Muscle layer of colon (tissue), 2 donors: ENCODE measurements at regions not wholly inside any gene's neighbourhood (a gene's known extent, or its start where the extent isn't known, plus 50 kb on each side); places are given as distances from the start of the nearest gene placed in this dataset.

ENCODE experiments used
- H3K27ac ChIP-seq: one replicate; pipeline ENCODE4 v1.7.0; 2013; ENCODE audit warnings: low read depth, mild to moderate bottlenecking, low read length, moderate library complexity
- H3K27me3 ChIP-seq, 2 donors: one replicate each; pipeline ENCODE4 v1.7.0; 2013; ENCODE audit warnings: low read length in 2 of 2, mild to moderate bottlenecking in 2 of 2; ENCODE audit not compliant: insufficient read depth in 2 of 2, control insufficient read depth in 1 of 2
- H3K36me3 ChIP-seq: one replicate; pipeline ENCODE4 v1.7.0; 2013; ENCODE audit warnings: mild to moderate bottlenecking, low read length; ENCODE audit not compliant: insufficient read depth
- H3K4me1 ChIP-seq: one replicate; pipeline ENCODE4 v1.7.0; 2013; ENCODE audit warnings: mild to moderate bottlenecking, low read length; ENCODE audit not compliant: insufficient read depth
- H3K4me3 ChIP-seq, 2 donors: one replicate each; pipeline ENCODE4 v1.7.0; 2013; ENCODE audit warnings: low read length in 2 of 2, low read depth in 1 of 2, mild to moderate bottlenecking in 1 of 2, moderate library complexity in 1 of 2
- H3K9ac ChIP-seq: one replicate; pipeline ENCODE4 v1.7.0; 2013; ENCODE audit warnings: low read length
- H3K9me3 ChIP-seq: one replicate; pipeline ENCODE4 v1.7.0; 2013; ENCODE audit warnings: mild to moderate bottlenecking, low read length
- donor health status: abdominal sarcoma.
- donor health status: Adenocarcinoma of cecum.

DNA sequence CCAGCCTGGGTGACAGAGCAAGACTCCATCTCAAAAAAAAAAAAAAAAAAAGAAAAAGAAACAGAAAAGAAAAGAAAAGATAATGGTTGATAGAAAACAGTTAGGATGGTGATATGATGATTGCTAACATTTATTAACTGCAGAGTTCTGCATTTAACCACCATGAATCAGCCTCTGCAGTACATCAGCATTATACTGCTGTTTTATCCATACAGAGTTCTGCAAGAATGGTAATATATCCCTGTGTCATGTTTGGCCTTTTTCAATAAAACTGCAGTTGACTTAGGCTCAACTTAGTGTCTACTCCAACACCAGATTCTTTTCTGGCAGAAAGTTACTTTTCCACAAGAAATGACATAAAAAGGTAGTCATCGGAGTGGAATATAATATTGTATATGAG is 62.6 kb downstream of the DUSP6 start:
- Histone ChIP-seq H3K4me3 (no peak overlapping the region), H3K27me3 (no peaks in the 10 kb centered on the region), H3K36me3 (no peaks in the 10 kb centered on the region), H3K27ac (no peak overlapping the region), H3K4me1 (no peaks in the 10 kb centered on the region), H3K9me3 (no peaks in the 10 kb centered on the region), H3K9ac (no peak overlapping the region)

GRCh38 chr12:89288959-89289358 is 63.3 kb downstream of the DUSP6 start:
- Histone ChIP-seq H3K9me3 (no peaks in the 10 kb centered on the region), H3K27ac (no peak overlapping the region), H3K4me1 (no peaks in the 10 kb centered on the region), H3K4me3 (no peak overlapping the region), H3K9ac (no peak overlapping the region), H3K27me3 (no peaks in the 10 kb centered on the region), H3K36me3 (no peaks in the 10 kb centered on the region)

DNA sequence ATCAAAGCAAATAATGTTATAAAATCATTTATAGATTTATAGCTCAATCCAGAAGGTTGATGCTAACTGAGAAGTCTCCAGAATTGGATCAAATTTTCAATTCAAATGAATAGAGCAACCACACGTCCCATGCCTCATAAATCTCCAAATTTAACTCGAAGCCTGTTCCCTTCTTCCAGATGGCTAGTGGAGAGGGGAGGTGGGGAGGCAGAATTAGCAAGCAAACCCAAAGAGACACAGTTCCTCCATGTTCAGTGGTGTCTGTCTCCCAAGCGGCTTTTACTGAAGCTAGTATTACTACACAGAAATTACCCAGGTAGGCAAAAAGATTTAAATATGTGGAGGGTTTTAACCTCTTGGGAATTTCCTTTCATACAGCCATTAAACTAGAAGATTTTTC is 65.8 kb downstream of the DUSP6 start:
- Histone ChIP-seq H3K27me3 (no peaks in the 10 kb centered on the region), H3K9me3 (no peaks in the 10 kb centered on the region), H3K36me3 (no peaks in the 10 kb centered on the region), H3K27ac (no peak overlapping the region), H3K9ac (no peak overlapping the region), H3K4me3 (no peak overlapping the region), H3K4me1 (no peaks in the 10 kb centered on the region)

- Histone ChIP-seq H3K4me3 (no peak overlapping the region), H3K27ac (no peak overlapping the region), H3K4me1 (no peaks in the 10 kb centered on the region), H3K27me3 (no peaks in the 10 kb centered on the region), H3K9ac (no peak overlapping the region), H3K36me3 (no peaks in the 10 kb centered on the region), H3K9me3 (no peaks in the 10 kb centered on the region)
These were observed 70.8 kb downstream of the DUSP6 start for GRCh38 chr12:89281539-89281867.

GRCh38 chr12:89280833-89281538 is 71.3 kb downstream of the DUSP6 start:
- Histone ChIP-seq H3K27ac (no peak overlapping the region), H3K36me3 (no peaks in the 10 kb centered on the region), H3K9ac (no peak overlapping the region), H3K9me3 (no peaks in the 10 kb centered on the region), H3K27me3 (no peaks in the 10 kb centered on the region), H3K4me3 (no peak overlapping the region), H3K4me1 (no peaks in the 10 kb centered on the region)

- no peak overlapping the region for H3K4me3 ChIP-seq
- no peaks in the 10 kb centered on the region for H3K4me1 ChIP-seq
- no peak overlapping the region for H3K9ac ChIP-seq
- H3K27ac ChIP-seq = no peak overlapping the region
- H3K36me3 ChIP-seq = no peaks in the 10 kb centered on the region
- H3K9me3 ChIP-seq = no peaks in the 10 kb centered on the region
- no peaks in the 10 kb centered on the region for H3K27me3 ChIP-seq
These were observed 72.8 kb downstream of the DUSP6 start for GRCh38 chr12:89279499-89279898.

DNA sequence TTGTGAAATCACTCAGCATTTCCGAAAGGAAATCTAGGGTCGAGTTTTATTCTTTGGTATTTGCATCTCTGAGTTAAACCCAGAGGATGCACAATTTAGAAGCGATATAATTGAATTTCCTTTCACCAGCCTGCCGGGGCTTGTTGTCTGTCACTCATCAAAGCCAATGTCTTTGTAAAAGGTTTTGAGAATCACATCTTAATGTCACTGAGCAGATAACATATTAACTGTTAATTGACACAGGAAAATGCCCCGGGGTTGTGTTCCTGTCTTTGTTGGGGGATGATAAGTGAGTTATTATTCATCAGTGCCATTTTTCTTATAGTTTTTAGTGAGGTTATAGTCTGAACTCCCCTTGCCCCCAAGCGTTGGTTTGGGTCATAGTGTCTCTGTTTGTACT is 73.4 kb downstream of the DUSP6 start:
- H3K9me3 ChIP-seq = no peaks in the 10 kb centered on the region
- no peaks in the 10 kb centered on the region for H3K36me3 ChIP-seq
- H3K27ac ChIP-seq = no peak overlapping the region
- H3K9ac ChIP-seq = no peak overlapping the region
- no peak overlapping the region for H3K4me3 ChIP-seq
- no peaks in the 10 kb centered on the region for H3K27me3 ChIP-seq
- H3K4me1 ChIP-seq = no peaks in the 10 kb centered on the region

DNA sequence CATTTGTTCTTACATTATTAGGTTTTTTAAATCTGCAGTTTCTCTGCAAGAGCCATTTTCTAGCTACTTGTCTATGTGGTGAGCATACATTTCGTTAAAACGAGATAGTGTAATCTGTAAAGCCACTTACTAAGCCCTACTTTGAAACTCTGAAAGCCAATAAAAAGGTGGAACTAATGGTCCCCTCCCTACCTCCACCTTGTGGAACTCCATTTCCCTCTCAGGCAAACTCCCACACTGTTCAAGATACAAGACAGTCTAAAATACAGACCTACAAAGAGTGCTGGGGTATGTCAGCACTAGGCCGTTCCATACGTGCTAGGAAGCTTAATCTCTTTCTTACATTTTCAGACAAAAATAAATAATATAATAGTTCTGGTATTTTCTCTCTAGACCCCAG is 74.1 kb downstream of the DUSP6 start:
- H3K4me3 ChIP-seq = no peak overlapping the region

GRCh38 chr12:89276860-89277259 is 75.4 kb downstream of the DUSP6 start:
- H3K27ac ChIP-seq = no peak overlapping the region
- H3K4me1 ChIP-seq = no peaks in the 10 kb centered on the region
- H3K36me3 ChIP-seq = no peaks in the 10 kb centered on the region
- H3K9ac ChIP-seq = no peak overlapping the region
- H3K4me3 ChIP-seq = no peak overlapping the region
- no peaks in the 10 kb centered on the region for H3K9me3 ChIP-seq
- no peaks in the 10 kb centered on the region for H3K27me3 ChIP-seq

More for the DNA sequence above, 74.1 kb downstream of the DUSP6 start:
- no peaks in the 10 kb centered on the region for H3K27me3 ChIP-seq
- H3K36me3 ChIP-seq = no peaks in the 10 kb centered on the region
- H3K4me1 ChIP-seq = no peaks in the 10 kb centered on the region
- no peaks in the 10 kb centered on the region for H3K9me3 ChIP-seq
- no peak overlapping the region for H3K27ac ChIP-seq
- H3K9ac ChIP-seq = no peak overlapping the region

- no peak overlapping the region for H3K27ac ChIP-seq
- H3K36me3 ChIP-seq = no peaks in the 10 kb centered on the region
- H3K27me3 ChIP-seq = no peaks in the 10 kb centered on the region
- no peaks in the 10 kb centered on the region for H3K4me1 ChIP-seq
- no peak overlapping the region for H3K4me3 ChIP-seq
- H3K9me3 ChIP-seq = no peaks in the 10 kb centered on the region
- H3K9ac ChIP-seq = no peak overlapping the region
These were observed 78.8 kb downstream of the DUSP6 start for GRCh38 chr12:89273525-89273924.

GRCh38 chr12:89270548-89270947 is 81.8 kb downstream of the DUSP6 start:
- H3K4me3 ChIP-seq = no peak overlapping the region
- no peak overlapping the region for H3K9ac ChIP-seq
- H3K27ac ChIP-seq = no peak overlapping the region
- H3K9me3 ChIP-seq = no peaks in the 10 kb centered on the region
- no peaks in the 10 kb centered on the region for H3K27me3 ChIP-seq
- H3K4me1 ChIP-seq = no peaks in the 10 kb centered on the region
- H3K36me3 ChIP-seq = no peaks in the 10 kb centered on the region

- H3K4me3 ChIP-seq = no peak overlapping the region
- no peak overlapping the region for H3K27ac ChIP-seq
- H3K9ac ChIP-seq = no peak overlapping the region
- no peaks in the 10 kb centered on the region for H3K27me3 ChIP-seq
- H3K9me3 ChIP-seq = no peaks in the 10 kb centered on the region
- H3K4me1 ChIP-seq = no peaks in the 10 kb centered on the region
- no peaks in the 10 kb centered on the region for H3K36me3 ChIP-seq
These were observed 83.1 kb downstream of the DUSP6 start for GRCh38 chr12:89269174-89269573.
